Chondrocyte (in vitro differentiated cells): ENCODE measurements at regions not wholly inside any gene's neighbourhood (a gene's known extent, or its start where the extent isn't known, plus 50 kb on each side); places are given as distances from the start of the nearest gene placed in this dataset.

Experiments
- DNase-seq: peaks from one replicate; pipeline ENCODE4 v3.0.0; 2021; ENCODE audit warnings: mixed read lengths, low spot score
- H3K27ac Mint-ChIP-seq: one replicate; pipeline ENCODE4 v1.8.0; 2021; ENCODE audit warnings: mild to moderate bottlenecking, moderate library complexity, mixed read lengths; ENCODE audit not compliant: unreplicated experiment
- H3K27me3 Mint-ChIP-seq: 2 replicates; pipeline ENCODE4 v1.8.0; 2021; ENCODE audit warnings: low read depth, mixed read lengths
- H3K36me3 Mint-ChIP-seq: 2 replicates; pipeline ENCODE4 v1.8.0; 2021; ENCODE audit warnings: low read depth, mixed read lengths
- H3K4me1 Mint-ChIP-seq: 2 replicates; pipeline ENCODE4 v1.8.0; 2021; ENCODE audit warnings: low read depth, mild to moderate bottlenecking, mixed read lengths
- H3K4me3 Mint-ChIP-seq: one replicate; pipeline ENCODE4 v1.8.0; 2021; ENCODE audit warnings: mild to moderate bottlenecking, moderate library complexity, mixed read lengths; ENCODE audit not compliant: unreplicated experiment
- H3K9me3 Mint-ChIP-seq: 2 replicates; pipeline ENCODE4 v1.8.0; 2021; ENCODE audit warnings: low read depth, mixed read lengths
- TF ChIP-seq, protein P1 (sequence below): fragments of 200-600 bp; sonication (generic); IDR thresholded peaks from 2 replicates; pipeline ENCODE4 v1.5.0; 2021; ENCODE audit warnings: antibody characterized with exemption, mild to moderate bottlenecking, moderate library complexity

DNA sequence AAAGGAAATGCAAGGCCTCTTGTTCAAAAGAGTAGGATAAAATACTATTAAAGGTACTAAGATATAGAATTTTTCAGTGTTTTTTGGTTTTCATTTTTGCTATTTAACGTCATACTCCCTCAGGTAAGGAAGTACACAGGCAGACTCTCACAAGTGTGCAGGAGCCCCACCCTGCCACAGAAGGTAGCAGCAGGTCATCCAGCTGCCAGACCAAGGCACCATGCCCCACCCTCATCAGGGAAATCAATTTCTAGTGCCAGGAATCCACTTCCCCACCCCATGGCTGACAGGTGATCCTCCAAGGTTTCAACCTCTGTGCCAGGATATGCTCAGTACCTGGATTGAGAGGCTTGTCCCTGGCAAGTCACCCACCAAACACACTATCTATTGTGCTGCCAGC, 712.9 kb downstream of the SORCS3 start:
- no peak overlapping the region for H3K4me3 Mint-ChIP-seq
- no peaks in the 10 kb centered on the region for H3K27me3 Mint-ChIP-seq
- H3K4me1 Mint-ChIP-seq, result no peaks in the 10 kb centered on the region
- H3K9me3 Mint-ChIP-seq, result no peaks in the 10 kb centered on the region
- no peak overlapping the region for H3K27ac Mint-ChIP-seq
- no peaks in the 10 kb centered on the region for H3K36me3 Mint-ChIP-seq
- TF ChIP-seq, protein P1, sequence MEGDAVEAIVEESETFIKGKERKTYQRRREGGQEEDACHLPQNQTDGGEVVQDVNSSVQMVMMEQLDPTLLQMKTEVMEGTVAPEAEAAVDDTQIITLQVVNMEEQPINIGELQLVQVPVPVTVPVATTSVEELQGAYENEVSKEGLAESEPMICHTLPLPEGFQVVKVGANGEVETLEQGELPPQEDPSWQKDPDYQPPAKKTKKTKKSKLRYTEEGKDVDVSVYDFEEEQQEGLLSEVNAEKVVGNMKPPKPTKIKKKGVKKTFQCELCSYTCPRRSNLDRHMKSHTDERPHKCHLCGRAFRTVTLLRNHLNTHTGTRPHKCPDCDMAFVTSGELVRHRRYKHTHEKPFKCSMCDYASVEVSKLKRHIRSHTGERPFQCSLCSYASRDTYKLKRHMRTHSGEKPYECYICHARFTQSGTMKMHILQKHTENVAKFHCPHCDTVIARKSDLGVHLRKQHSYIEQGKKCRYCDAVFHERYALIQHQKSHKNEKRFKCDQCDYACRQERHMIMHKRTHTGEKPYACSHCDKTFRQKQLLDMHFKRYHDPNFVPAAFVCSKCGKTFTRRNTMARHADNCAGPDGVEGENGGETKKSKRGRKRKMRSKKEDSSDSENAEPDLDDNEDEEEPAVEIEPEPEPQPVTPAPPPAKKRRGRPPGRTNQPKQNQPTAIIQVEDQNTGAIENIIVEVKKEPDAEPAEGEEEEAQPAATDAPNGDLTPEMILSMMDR, result no peak
- no peak for DNase-seq

DNA sequence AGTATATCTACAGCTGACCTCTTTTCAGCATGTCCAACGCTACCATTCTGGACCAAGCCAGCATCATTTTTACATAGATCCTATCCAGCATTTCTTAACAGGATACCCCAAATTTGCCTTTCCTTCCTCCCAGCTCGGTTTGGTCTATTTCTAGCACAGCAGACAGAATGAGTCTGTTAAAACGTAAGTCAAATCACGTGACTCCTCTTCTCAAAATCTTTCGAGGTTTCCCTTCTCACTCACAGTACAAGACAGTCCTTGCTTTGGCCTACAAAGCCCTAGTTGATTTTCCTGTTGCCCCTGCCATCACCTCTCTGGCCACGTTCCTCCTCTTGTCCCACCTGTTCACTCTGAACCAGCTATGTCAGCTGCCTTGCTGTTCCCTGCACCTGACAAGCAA, 711.7 kb downstream of the SORCS3 start:
- TF ChIP-seq, protein P1, result no peak
- Mint-ChIP-seq H3K9me3 (no peaks in the 10 kb centered on the region), H3K4me3 (no peak overlapping the region), H3K27me3 (no peaks in the 10 kb centered on the region), H3K36me3 (no peaks in the 10 kb centered on the region), H3K27ac (no peak overlapping the region), H3K4me1 (no peaks in the 10 kb centered on the region)
- DNase-seq, result no peak

DNA sequence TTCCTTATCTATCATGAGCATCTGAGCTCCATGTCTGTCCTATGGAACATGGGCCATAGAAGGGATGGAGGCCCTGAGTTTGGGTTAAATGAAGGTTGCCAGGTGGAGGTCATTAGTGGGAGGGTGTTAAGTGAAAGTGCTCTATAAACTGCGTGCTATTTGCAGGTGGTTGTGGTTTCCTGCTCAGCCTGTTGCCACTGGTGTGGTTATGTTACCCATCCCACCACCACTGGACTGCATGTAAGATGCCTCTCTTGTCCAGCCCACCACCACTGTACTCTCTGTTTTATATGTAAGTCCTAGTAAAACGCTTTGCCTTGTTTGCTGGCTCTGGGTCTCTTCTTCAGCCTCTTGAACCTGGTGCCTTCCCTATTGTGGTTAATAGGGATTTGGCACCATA, 711.2 kb downstream of the SORCS3 start:
- H3K9me3 Mint-ChIP-seq, result no peaks in the 10 kb centered on the region
- TF ChIP-seq, protein P1, result no peak
- H3K4me3 Mint-ChIP-seq, result no peak overlapping the region
- H3K27ac Mint-ChIP-seq, result no peak overlapping the region
- no peaks in the 10 kb centered on the region for H3K36me3 Mint-ChIP-seq
- H3K27me3 Mint-ChIP-seq, result no peaks in the 10 kb centered on the region
- DNase-seq, result no peak
- no peaks in the 10 kb centered on the region for H3K4me1 Mint-ChIP-seq

DNA sequence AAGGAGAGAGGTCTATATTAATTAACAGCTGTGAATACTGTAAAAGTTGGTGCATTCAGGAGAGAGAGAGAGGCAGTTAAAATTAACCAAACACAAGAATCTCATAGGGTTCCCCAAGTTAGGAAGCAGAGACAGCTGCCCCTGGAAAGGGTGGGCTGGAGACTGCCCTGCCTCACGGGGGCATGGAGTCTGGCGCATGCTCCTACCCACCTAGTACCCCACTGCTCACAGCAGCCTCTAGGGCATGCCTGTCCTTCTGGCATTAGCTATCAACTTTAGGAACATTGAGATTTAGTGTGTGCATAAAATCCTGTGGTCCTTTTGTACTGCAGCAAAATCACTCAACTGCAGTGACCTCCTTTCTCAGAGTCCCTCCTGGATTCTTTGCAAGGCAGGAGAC, 710.1 kb downstream of the SORCS3 start:
- no peak overlapping the region for H3K27ac Mint-ChIP-seq
- TF ChIP-seq, protein P1, result no peak

DNA sequence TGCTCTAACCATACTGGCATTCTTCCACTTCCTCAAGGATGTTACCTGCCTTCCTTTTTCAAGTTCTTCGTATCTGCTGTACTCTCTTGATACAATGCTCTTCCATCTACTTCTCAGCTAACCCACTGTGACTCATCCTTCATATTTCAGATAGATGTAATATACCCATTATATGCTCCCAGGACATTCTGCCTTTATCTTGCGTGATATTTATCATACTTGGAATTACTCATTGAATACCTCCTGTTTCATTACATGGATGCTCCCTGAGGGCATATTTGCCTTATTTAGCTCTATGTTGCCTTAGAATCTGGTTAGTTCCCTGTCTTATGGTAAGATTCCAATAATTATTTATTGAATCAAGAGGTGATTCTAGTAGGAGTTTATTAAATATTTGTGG, 706.4 kb downstream of the SORCS3 start:
- no peak for DNase-seq
- H3K4me1 Mint-ChIP-seq, result no peaks in the 10 kb centered on the region
- no peaks in the 10 kb centered on the region for H3K27me3 Mint-ChIP-seq
- no peaks in the 10 kb centered on the region for H3K36me3 Mint-ChIP-seq
- TF ChIP-seq, protein P1, result no peak
- no peak overlapping the region for H3K27ac Mint-ChIP-seq
- peaks cover 3% of the 10 kb centered on the region for H3K9me3 Mint-ChIP-seq
- H3K4me3 Mint-ChIP-seq, result no peak overlapping the region

More for the DNA sequence above, 710.1 kb downstream of the SORCS3 start:
- Mint-ChIP-seq H3K4me3 (no peak overlapping the region), H3K9me3 (no peaks in the 10 kb centered on the region), H3K36me3 (no peaks in the 10 kb centered on the region), H3K4me1 (no peaks in the 10 kb centered on the region), H3K27me3 (no peaks in the 10 kb centered on the region)
- no peak for DNase-seq
